HG03066 (cell line): ENCODE measurements at regions not wholly inside any gene's neighbourhood (a gene's known extent, or its start where the extent isn't known, plus 50 kb on each side); places are given as distances from the start of the nearest gene placed in this dataset.
"Not testable (repeated sequence)": the region's sequence is repeated elsewhere in the genome, so short reads cannot be mapped to it uniquely, and the experiment has no call there.

Experiments
- ATAC-seq: cut with Tn5 transposase; IDR thresholded peaks from one replicate; pipeline ENCODE4 v1.9.1; 2021; ENCODE audit warnings: low read depth; ENCODE audit not compliant: unreplicated experiment

GRCh38 chr18:10161315-10161714 is 247.5 kb downstream of the VAPA start:
- no peak for ATAC-seq

- no peak for ATAC-seq
Observed at GRCh38 chr18:10162340-10162739, 248.5 kb downstream of the VAPA start.

GRCh38 chr18:10164271-10165071 is 250.7 kb downstream of the VAPA start:
- no peak for ATAC-seq

GRCh38 chr18:10166164-10166807 is 252.5 kb downstream of the VAPA start:
- no peak for ATAC-seq

GRCh38 chr18:10167759-10168158 is 253.9 kb downstream of the VAPA start:
- no peak for ATAC-seq

GRCh38 chr18:10168477-10168876 is 254.7 kb downstream of the VAPA start:
- no peak for ATAC-seq

- ATAC-seq: no peak
Observed at GRCh38 chr18:10169064-10169562, 255.3 kb downstream of the VAPA start.

GRCh38 chr18:10169814-10170213 is 256.0 kb downstream of the VAPA start:
- ATAC-seq: no peak

- no peak for ATAC-seq
Observed at GRCh38 chr18:10170375-10170774, 256.6 kb downstream of the VAPA start.

GRCh38 chr18:10175333-10175732 is 261.5 kb downstream of the VAPA start:
- ATAC-seq: not testable (repeated sequence)

- ATAC-seq: not testable (repeated sequence)
Observed at GRCh38 chr18:10179326-10179725, 265.5 kb downstream of the VAPA start.

- no peak for ATAC-seq
Observed at GRCh38 chr18:10182009-10182624, 268.3 kb downstream of the VAPA start.

- ATAC-seq: no peak
Observed at GRCh38 chr18:10184776-10185175, 269.7 kb upstream of the APCDD1 start.

- ATAC-seq: no peak
Observed at GRCh38 chr18:10188971-10189810, 265.2 kb upstream of the APCDD1 start.

GRCh38 chr18:10190564-10190963 is 263.9 kb upstream of the APCDD1 start:
- no peak for ATAC-seq

- no peak for ATAC-seq
Observed at GRCh38 chr18:10193444-10193843, 261.0 kb upstream of the APCDD1 start.

GRCh38 chr18:10194592-10194991 is 259.8 kb upstream of the APCDD1 start:
- ATAC-seq: no peak

GRCh38 chr18:10195529-10195928 is 258.9 kb upstream of the APCDD1 start:
- no peak for ATAC-seq

- ATAC-seq: no peak
Observed at GRCh38 chr18:10197097-10197496, 257.3 kb upstream of the APCDD1 start.

GRCh38 chr18:10201226-10201625 is 253.2 kb upstream of the APCDD1 start:
- ATAC-seq: no peak

GRCh38 chr18:10201659-10202058 is 252.8 kb upstream of the APCDD1 start:
- no peak for ATAC-seq
